Peyer's patch (tissue), 4 donors: ENCODE measurements at regions not wholly inside any gene's neighbourhood (a gene's known extent, or its start where the extent isn't known, plus 50 kb on each side); places are given as distances from the start of the nearest gene placed in this dataset.
"Not testable (repeated sequence)": the region's sequence is repeated elsewhere in the genome, so short reads cannot be mapped to it uniquely, and the experiment has no call there.

Experiments
- DNase-seq, 3 donors: peaks; one replicate each; pipeline ENCODE4 v3.0.0-alpha.2; 2017 to 2019
- H3K27ac ChIP-seq, 4 donors: fragments of 200-600 bp; sonication (generic); one replicate each; pipeline ENCODE4 v1.5.1; 2016 to 2019
- H3K27me3 ChIP-seq, 2 donors: fragments of 200-600 bp; sonication (generic); one replicate each; pipeline ENCODE4 v1.5.1; 2019
- H3K36me3 ChIP-seq, 3 donors: fragments of 200-600 bp; sonication (generic); one replicate each; pipeline ENCODE4 v1.5.1; 2016 to 2019
- H3K4me1 ChIP-seq, 4 donors: fragments of 200-600 bp; sonication (generic); one replicate each; pipeline ENCODE4 v1.5.1; 2016 to 2019
- H3K4me3 ChIP-seq, 4 donors: fragments of 200-600 bp; sonication (generic); 1 replicate in 3 of 4; 2 replicates in 1 of 4; pipeline ENCODE4 v1.5.1; 2016 to 2019; ENCODE audit warnings: mild to moderate bottlenecking in 1 of 4
- H3K9me3 ChIP-seq, 4 donors: fragments of 200-600 bp; sonication (generic); one replicate each; pipeline ENCODE4 v1.5.1; 2016 to 2019; ENCODE audit warnings: mild to moderate bottlenecking in 1 of 4
- CTCF ChIP-seq, 6 experiments: fragments of 450-650 bp in 4 of 6; fragments of 200-600 bp in 2 of 6; sonication (generic) in 1 of 6; IDR thresholded peaks; one replicate each; pipeline ENCODE4 v1.5.1; 2017 to 2019; ENCODE audit warnings: antibody characterized with exemption in 6 of 6, mild to moderate bottlenecking in 3 of 6, moderate library complexity in 1 of 6
- POLR2A ChIP-seq, 2 donors: fragments of 450-650 bp; IDR thresholded peaks; one replicate each; pipeline ENCODE4 v1.5.1; 2017; ENCODE audit warnings: antibody characterized with exemption in 2 of 2, mild to moderate bottlenecking in 2 of 2, moderate library complexity in 2 of 2

DNA sequence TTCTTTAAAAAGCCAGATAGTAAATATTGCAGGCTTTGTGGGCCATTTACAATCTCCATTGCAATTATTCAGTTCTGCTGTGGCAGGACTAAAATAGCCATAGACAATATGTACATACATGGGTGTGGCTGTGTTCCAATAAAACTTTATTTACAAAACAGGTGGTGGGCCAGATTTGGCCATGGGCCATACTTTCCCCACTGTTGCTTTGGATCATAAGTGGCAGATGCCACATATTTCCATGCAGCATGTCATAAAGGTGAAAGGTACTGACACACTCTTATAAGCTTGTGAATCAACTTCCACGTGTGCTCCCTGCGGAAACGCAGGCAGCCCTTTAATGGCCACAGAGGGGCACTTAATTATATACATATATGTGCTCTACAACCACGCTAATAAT, 244.4 kb upstream of the FOXN3 start:
- TF ChIP-seq POLR2A (IDR thresholded peaks at IDR 0.05) (no peak), CTCF (IDR thresholded peaks at IDR 0.05) (no peak)
- DNase-seq: peak in 1 of 3 donors; percentile 56
- H3K36me3 ChIP-seq: no peaks in the 10 kb centered on the region
- no peaks in the 10 kb centered on the region for H3K27me3 ChIP-seq
- H3K4me1 ChIP-seq: no peaks in the 10 kb centered on the region
- no peaks in the 10 kb centered on the region for H3K9me3 ChIP-seq
- no peak overlapping the region for H3K27ac ChIP-seq
- H3K4me3 ChIP-seq: no peak overlapping the region

- not testable (repeated sequence) for H3K4me3 ChIP-seq, H3K36me3 ChIP-seq, H3K9me3 ChIP-seq, H3K4me1 ChIP-seq, DNase-seq, H3K27me3 ChIP-seq, H3K27ac ChIP-seq
These were observed 243.7 kb upstream of the FOXN3 start for GRCh38 chr14:89660625-89661233.

DNA sequence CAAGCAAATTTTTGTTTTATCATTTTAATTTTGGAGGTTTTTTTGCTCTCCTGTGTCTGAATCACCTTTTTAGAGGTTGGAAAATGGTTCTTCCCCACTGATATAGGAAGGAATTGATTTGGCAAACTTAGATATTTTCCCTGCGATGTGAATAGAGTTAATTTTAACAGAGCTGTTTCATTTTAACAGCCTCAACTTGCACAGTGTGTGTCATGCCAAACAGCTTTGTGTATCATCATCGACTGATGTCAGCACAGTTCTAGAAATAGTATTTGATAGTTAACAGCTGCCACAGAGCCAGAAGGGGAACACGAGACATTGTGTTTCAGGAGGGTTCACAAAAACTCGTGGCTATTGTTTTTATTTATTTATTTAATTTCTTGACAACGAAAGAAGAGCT, 243.1 kb upstream of the FOXN3 start:
- no peak for DNase-seq
- no peaks in the 10 kb centered on the region for H3K36me3 ChIP-seq
- H3K4me3 ChIP-seq: no peak overlapping the region
- no peaks in the 10 kb centered on the region for H3K4me1 ChIP-seq
- H3K27me3 ChIP-seq: no peaks in the 10 kb centered on the region
- H3K27ac ChIP-seq: no peak overlapping the region
- no peaks in the 10 kb centered on the region for H3K9me3 ChIP-seq
- TF ChIP-seq CTCF (IDR thresholded peaks at IDR 0.05): no peak
- no peak for TF ChIP-seq POLR2A (IDR thresholded peaks at IDR 0.05)

- H3K9me3 ChIP-seq: no peaks in the 10 kb centered on the region
- H3K27ac ChIP-seq: peak overlapping the region in 1 of 4 donors; percentile 21
- peak overlapping the region in 1 of 4 donors; percentile 16 for H3K4me3 ChIP-seq
- no peaks in the 10 kb centered on the region for H3K4me1 ChIP-seq
- TF ChIP-seq CTCF (IDR thresholded peaks at IDR 0.05) (no peak), POLR2A (IDR thresholded peaks at IDR 0.05) (no peak)
- DNase-seq: no peak
- no peaks in the 10 kb centered on the region for H3K36me3 ChIP-seq
- no peaks in the 10 kb centered on the region for H3K27me3 ChIP-seq
These were observed 242.1 kb upstream of the FOXN3 start for GRCh38 chr14:89658977-89659670.

DNA sequence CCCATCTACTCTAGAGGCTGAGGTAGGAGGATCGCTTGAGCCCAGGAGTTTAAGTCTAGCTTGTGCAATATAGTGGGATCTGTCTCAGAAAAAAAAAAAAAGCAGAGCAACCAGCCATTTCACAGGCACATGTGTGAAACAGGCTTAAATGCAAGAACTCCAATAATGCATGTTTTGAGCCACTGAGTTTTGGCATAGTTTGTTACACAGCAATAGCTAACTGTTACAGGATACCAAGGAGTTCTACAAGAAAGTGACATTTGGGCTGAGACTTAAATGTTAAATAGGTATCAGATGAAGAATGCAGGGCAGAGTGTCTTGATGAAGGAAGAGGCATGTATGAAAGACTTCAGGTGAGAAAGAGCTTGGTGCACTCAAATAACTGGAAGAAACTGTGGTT, 240.0 kb upstream of the FOXN3 start:
- H3K9me3 ChIP-seq: no peaks in the 10 kb centered on the region
- H3K27me3 ChIP-seq: no peaks in the 10 kb centered on the region
- DNase-seq: no peak
- TF ChIP-seq CTCF (IDR thresholded peaks at IDR 0.05): no peak
- no peaks in the 10 kb centered on the region for H3K36me3 ChIP-seq
- H3K4me1 ChIP-seq: no peaks in the 10 kb centered on the region
- no peak overlapping the region for H3K4me3 ChIP-seq
- no peak overlapping the region for H3K27ac ChIP-seq

- H3K27me3 ChIP-seq: no peaks in the 10 kb centered on the region
- no peaks in the 10 kb centered on the region for H3K4me1 ChIP-seq
- no peak overlapping the region for H3K4me3 ChIP-seq
- no peak for DNase-seq
- TF ChIP-seq CTCF (IDR thresholded peaks at IDR 0.05): no peak
- no peak for TF ChIP-seq POLR2A (IDR thresholded peaks at IDR 0.05)
- no peaks in the 10 kb centered on the region for H3K9me3 ChIP-seq
- H3K36me3 ChIP-seq: no peaks in the 10 kb centered on the region
- H3K27ac ChIP-seq: no peak overlapping the region
These were observed 238.0 kb upstream of the FOXN3 start for GRCh38 chr14:89654998-89655397.
